Type B pancreatic cell (in vitro differentiated cells): ENCODE measurements at regions not wholly inside any gene's neighbourhood (a gene's known extent, or its start where the extent isn't known, plus 50 kb on each side); places are given as distances from the start of the nearest gene placed in this dataset.
A peak's percentile ranks its signal among the peaks of the same experiment; 100 is the strongest.

Source experiments
- DNase-seq: peaks from one replicate; pipeline ENCODE4 v3.0.0; 2021; ENCODE audit warnings: mixed read lengths; ENCODE audit not compliant: unreplicated experiment; ENCODE audit errors: extremely low spot score
- H3K27ac Mint-ChIP-seq: 2 replicates; pipeline ENCODE4 v1.8.0; 2021; ENCODE audit warnings: mild to moderate bottlenecking, mixed read lengths
- H3K27me3 Mint-ChIP-seq: 2 replicates; pipeline ENCODE4 v1.8.0; 2021; ENCODE audit warnings: mixed read lengths
- H3K36me3 Mint-ChIP-seq: 2 replicates; pipeline ENCODE4 v1.8.0; 2021; ENCODE audit warnings: mixed read lengths
- H3K4me1 Mint-ChIP-seq: one replicate; pipeline ENCODE4 v1.8.0; 2021; ENCODE audit warnings: mixed read lengths; ENCODE audit not compliant: unreplicated experiment
- H3K4me3 Mint-ChIP-seq: 2 replicates; pipeline ENCODE4 v1.8.0; 2021; ENCODE audit warnings: mild to moderate bottlenecking, mixed read lengths
- H3K9me3 Mint-ChIP-seq: 2 replicates; pipeline ENCODE4 v1.8.0; 2021; ENCODE audit warnings: mixed read lengths
- TF ChIP-seq, protein P1 (sequence below): fragments of 200-600 bp; sonication (generic); conservative IDR thresholded peaks from 2 replicates; pipeline ENCODE4 v1.5.0; 2021; ENCODE audit warnings: antibody characterized with exemption, mild to moderate bottlenecking

DNA sequence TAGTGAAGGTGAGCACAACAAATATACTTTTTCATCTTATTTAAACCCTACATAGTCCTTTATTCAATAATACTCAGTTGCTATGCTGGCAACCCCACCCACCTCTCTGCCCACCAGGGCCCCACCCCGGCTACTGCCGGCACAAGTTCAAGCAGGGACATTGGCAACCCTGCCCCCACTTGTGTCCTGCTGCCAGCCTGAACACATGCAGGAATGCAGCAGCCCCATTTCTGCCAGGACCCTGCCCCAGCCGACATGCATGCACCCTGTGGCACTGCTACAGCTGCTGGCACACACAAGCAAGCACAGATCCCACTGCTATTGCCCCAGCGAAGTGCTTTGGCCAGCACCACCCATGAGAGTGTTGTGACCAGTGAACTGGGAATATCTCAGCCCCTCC, 289.8 kb downstream of the COG6 start:
- H3K27ac Mint-ChIP-seq: no peak overlapping the region

DNA sequence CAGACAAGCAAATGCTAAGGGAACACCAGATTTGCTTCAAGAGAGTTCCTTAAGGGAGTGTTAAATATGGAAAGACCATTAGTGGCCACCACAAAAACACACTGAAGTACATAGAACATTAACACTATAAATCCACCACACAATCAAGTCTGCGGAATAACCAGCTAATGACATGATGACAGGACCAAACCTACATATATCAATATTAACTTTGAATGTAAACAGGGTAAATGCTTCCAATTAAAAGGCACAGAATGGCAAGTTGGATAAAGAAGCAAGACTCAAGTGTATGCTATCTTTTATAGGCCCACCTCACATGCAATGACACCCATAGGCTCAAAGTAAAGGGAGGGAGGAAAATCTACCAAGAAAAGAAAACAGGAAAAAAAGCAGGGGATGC, 291.3 kb downstream of the COG6 start:
- no peaks in the 10 kb centered on the region for H3K4me1 Mint-ChIP-seq
- peaks cover 6% of the 10 kb centered on the region for H3K27me3 Mint-ChIP-seq
- no peak for DNase-seq
- no peaks in the 10 kb centered on the region for H3K36me3 Mint-ChIP-seq
- TF ChIP-seq, protein P1, sequence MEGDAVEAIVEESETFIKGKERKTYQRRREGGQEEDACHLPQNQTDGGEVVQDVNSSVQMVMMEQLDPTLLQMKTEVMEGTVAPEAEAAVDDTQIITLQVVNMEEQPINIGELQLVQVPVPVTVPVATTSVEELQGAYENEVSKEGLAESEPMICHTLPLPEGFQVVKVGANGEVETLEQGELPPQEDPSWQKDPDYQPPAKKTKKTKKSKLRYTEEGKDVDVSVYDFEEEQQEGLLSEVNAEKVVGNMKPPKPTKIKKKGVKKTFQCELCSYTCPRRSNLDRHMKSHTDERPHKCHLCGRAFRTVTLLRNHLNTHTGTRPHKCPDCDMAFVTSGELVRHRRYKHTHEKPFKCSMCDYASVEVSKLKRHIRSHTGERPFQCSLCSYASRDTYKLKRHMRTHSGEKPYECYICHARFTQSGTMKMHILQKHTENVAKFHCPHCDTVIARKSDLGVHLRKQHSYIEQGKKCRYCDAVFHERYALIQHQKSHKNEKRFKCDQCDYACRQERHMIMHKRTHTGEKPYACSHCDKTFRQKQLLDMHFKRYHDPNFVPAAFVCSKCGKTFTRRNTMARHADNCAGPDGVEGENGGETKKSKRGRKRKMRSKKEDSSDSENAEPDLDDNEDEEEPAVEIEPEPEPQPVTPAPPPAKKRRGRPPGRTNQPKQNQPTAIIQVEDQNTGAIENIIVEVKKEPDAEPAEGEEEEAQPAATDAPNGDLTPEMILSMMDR: no peak
- H3K4me3 Mint-ChIP-seq: no peak overlapping the region
- peaks cover 8% of the 10 kb centered on the region for H3K9me3 Mint-ChIP-seq
- no peak overlapping the region for H3K27ac Mint-ChIP-seq

More for the DNA sequence above, 289.8 kb downstream of the COG6 start:
- H3K36me3 Mint-ChIP-seq: no peaks in the 10 kb centered on the region
- H3K4me1 Mint-ChIP-seq: no peaks in the 10 kb centered on the region
- peaks cover 8% of the 10 kb centered on the region for H3K9me3 Mint-ChIP-seq
- H3K4me3 Mint-ChIP-seq: no peak overlapping the region
- TF ChIP-seq, protein P1: no peak
- peaks cover 13% of the 10 kb centered on the region for H3K27me3 Mint-ChIP-seq
- DNase-seq: no peak

DNA sequence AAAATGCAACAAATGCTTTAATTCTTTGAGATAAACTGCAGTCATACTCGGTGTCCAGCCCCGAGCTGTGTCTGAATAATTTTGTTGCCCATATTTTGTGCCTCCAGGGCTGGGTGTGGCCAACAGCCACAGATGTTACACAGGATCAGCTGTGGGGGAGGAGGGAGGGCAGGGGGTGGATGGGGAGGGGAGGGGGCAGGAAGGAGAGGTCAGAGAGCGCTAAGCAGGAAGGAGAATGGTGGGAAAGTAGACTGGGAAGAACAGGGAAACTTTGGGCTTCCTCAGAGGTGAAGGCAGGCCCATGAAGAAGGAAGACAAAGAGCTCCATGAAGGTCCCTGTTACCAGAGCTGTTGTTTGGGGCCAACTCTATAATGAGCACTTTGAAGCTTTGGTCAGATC, 295.8 kb downstream of the COG6 start:
- Mint-ChIP-seq H3K27ac (no peak overlapping the region), H3K36me3 (no peaks in the 10 kb centered on the region), H3K27me3 (peaks cover 2% of the 10 kb centered on the region), H3K4me1 (peaks cover 11% of the 10 kb centered on the region), H3K4me3 (no peak overlapping the region), H3K9me3 (peaks cover 3% of the 10 kb centered on the region)
- no peak for DNase-seq
- TF ChIP-seq, protein P1: no peak

DNA sequence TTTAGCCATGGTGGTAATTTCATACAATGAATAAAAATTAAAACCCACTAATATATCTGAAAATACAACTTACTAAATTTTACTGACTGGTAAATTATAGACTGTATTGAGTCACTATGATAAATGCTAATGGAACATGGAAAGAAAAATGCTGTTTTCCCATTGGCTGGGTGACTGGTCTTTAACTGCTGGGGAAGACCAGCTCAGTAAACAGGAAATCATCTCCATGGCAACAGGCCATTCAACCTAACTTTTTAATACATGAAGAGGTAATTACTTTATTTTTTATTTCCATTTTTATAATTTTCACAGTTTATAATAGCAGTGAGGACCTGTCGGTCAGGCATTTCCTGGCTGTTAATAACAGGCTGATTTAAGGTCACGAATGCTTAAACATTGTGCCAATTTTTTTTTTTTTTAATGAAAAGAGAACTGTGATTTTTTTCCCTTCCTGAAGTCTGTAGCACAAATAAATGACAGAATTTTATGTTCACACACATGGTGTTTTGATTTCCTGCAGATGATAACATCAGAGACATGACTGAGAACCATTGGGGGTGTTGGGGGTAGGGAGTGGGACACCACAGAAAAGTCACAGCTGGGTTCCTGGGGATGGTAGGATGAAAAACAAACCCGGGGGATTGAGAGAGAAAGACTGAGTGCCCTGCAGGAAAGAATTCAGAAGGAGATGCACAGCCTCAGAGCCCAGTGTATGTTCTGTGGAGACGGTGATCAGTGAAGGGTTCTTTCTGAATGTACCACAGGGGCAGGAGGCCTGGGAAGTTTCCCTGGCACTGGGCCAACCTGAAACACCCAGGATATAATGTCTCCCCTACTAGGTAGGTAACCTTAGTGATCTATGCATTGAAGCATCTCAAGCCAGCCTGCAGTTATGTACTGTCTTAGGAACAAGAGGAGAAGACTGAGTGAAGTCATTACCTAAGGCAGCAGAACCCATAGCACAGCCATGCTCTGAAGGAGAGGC, 297.1 kb downstream of the COG6 start:
- Mint-ChIP-seq H3K27ac (peak overlapping the region; percentile 50), H3K4me3 (peak overlapping the region; percentile 30), H3K9me3 (no peaks in the 10 kb centered on the region), H3K36me3 (no peaks in the 10 kb centered on the region), H3K4me1 (peaks cover 18% of the 10 kb centered on the region), H3K27me3 (no peaks in the 10 kb centered on the region)
- DNase-seq: no peak
- TF ChIP-seq, protein P1: no peak

DNA sequence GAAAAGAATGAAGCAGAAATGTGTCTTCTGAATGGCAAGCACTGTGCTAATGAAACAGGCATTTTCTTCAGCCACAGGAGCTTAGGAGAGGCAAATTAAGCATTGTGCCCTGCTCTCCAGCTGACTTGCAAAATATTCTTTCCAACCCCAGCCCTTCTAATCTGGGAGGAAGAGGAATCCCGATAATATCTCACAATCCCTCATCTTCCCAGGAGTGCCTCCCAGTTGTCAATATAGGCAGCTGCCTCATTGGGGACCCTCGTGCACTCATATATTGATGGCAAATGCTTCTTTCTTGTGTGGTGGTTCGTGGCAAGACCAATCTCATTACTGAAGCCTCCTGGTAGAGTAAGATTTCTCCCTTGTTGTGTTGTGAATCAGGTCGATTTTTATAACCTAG, 299.0 kb downstream of the COG6 start:
- no peak for DNase-seq
- Mint-ChIP-seq H3K4me1 (peaks cover 19% of the 10 kb centered on the region), H3K4me3 (no peak overlapping the region), H3K27me3 (no peaks in the 10 kb centered on the region), H3K9me3 (no peaks in the 10 kb centered on the region), H3K36me3 (no peaks in the 10 kb centered on the region), H3K27ac (no peak overlapping the region)
- TF ChIP-seq, protein P1: no peak
